Esophagus muscularis mucosa (tissue), 4 donors: ENCODE measurements at regions not wholly inside any gene's neighbourhood (a gene's known extent, or its start where the extent isn't known, plus 50 kb on each side); places are given as distances from the start of the nearest gene placed in this dataset.

Experiments used
- DNase-seq: peaks from one replicate; pipeline ENCODE4 v3.0.0-alpha.2; 2017; ENCODE audit errors: extremely low spot score
- H3K27ac ChIP-seq, 4 donors: fragments of 200-600 bp; sonication (generic); replicated peaks in 1 of 4; 1 replicate in 3 of 4; 2 replicates in 1 of 4; pipeline ENCODE4 v1.5.1; 2016 to 2019; ENCODE audit warnings: mild to moderate bottlenecking in 1 of 4
- H3K27me3 ChIP-seq, 4 donors: fragments of 200-600 bp; sonication (generic); one replicate each; pipeline versions ENCODE4 v1.5.1 to v1.6.0; 2016 to 2019
- H3K36me3 ChIP-seq, 4 donors: fragments of 200-600 bp; sonication (generic); one replicate each; pipeline ENCODE4 v1.5.1; 2016 to 2019
- H3K4me1 ChIP-seq, 4 donors: fragments of 200-600 bp; sonication (generic); one replicate each; pipeline ENCODE4 v1.5.1; 2016 to 2019
- H3K4me3 ChIP-seq, 4 donors: fragments of 200-600 bp; sonication (generic); 1 replicate in 2 of 4; 2 replicates in 2 of 4; pipeline ENCODE4 v1.5.1; 2016 to 2019; ENCODE audit warnings: mild to moderate bottlenecking in 4 of 4, moderate library complexity in 1 of 4
- H3K9me3 ChIP-seq, 4 donors: fragments of 200-600 bp; sonication (generic); 1 replicate in 3 of 4; 2 replicates in 1 of 4; pipeline ENCODE4 v1.5.1; 2016 to 2019
- CTCF ChIP-seq, 3 experiments: fragments of 200-600 bp in 2 of 3; fragments of 450-650 bp in 1 of 3; sonication (generic) in 2 of 3; IDR thresholded peaks; one replicate each; pipeline ENCODE4 v1.5.1; 2017 to 2019; ENCODE audit warnings: antibody characterized with exemption in 3 of 3, mild to moderate bottlenecking in 2 of 3, moderate library complexity in 1 of 3
- EP300 ChIP-seq: sonication (generic); formaldehyde crosslinking; IDR thresholded peaks from one replicate; pipeline ENCODE4 v1.6.1; 2017; ENCODE audit warnings: antibody characterized with exemption
- POLR2A ChIP-seq: fragments of 450-650 bp; IDR thresholded peaks from one replicate; pipeline ENCODE4 v1.6.1; 2017; ENCODE audit warnings: antibody characterized with exemption, moderate library complexity, mild to moderate bottlenecking, low read depth
- POLR2AphosphoS5 ChIP-seq, 2 donors: sonication (generic); formaldehyde crosslinking; IDR thresholded peaks; one replicate each; pipeline ENCODE4 v1.6.1; 2017; ENCODE audit warnings: antibody characterized with exemption in 2 of 2
- WGBS: methylation state at CpG from one replicate; pipeline ENCODE4 v1.1.5; 2018; 5-methylcytosine and 5-hydroxymethylcytosine counted together
- intact Hi-C: fragments of 100-400 bp; cut with DNase I; formaldehyde crosslinking; loops from one replicate; pipeline ENCODE4 v1.15.1; 2023

DNA sequence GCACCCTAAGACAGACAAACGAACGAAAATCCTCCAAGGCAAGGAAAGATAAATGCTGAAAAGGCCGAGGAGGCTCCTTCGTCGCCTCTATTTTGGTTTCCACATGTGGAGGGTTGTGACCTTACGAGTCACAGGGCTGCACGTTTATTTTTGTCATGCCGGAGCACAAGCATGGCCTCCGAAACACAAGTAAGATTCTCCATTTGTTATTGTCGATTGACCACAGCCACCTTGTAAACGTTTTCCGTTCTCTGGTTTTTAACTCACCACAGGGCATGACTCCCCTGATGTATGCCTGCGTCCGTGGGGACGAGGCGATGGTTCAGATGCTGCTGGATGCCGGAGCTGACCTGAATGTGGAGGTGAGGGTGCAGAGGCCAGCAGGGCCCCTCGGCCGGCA, 73.1 kb upstream of the PWP1 start:
- H3K27ac ChIP-seq: no peak overlapping the region
- H3K27me3 ChIP-seq: peaks cover 0 to 67% (median 4%) of the 10 kb centered on the region in 4 donors
- TF ChIP-seq CTCF (IDR thresholded peaks at IDR 0.05): no peak
- TF ChIP-seq EP300: no peak
- no peak for TF ChIP-seq POLR2A
- no peak for TF ChIP-seq POLR2AphosphoS5 (IDR thresholded peaks at IDR 0.05)
- no peaks in the 10 kb centered on the region for H3K36me3 ChIP-seq
- H3K4me3 ChIP-seq: no peak overlapping the region
- DNase-seq: no peak
- H3K9me3 ChIP-seq: no peaks in the 10 kb centered on the region
- H3K4me1 ChIP-seq: no peaks in the 10 kb centered on the region
- WGBS: 51% methylated on average over 19 of the region's 19 CpGs
- intact Hi-C loops: no loop called here

GRCh38 chr12:107616941-107617340, 68.7 kb upstream of the PWP1 start:
- Histone ChIP-seq H3K9me3 (no peaks in the 10 kb centered on the region), H3K4me3 (no peak overlapping the region), H3K27me3 (peaks cover 0 to 58% (median 0%) of the 10 kb centered on the region in 4 donors), H3K4me1 (no peaks in the 10 kb centered on the region), H3K27ac (no peak overlapping the region), H3K36me3 (no peaks in the 10 kb centered on the region)
- no peak for TF ChIP-seq POLR2AphosphoS5 (IDR thresholded peaks at IDR 0.05)
- TF ChIP-seq EP300: no peak
- no peak for TF ChIP-seq CTCF (IDR thresholded peaks at IDR 0.05)
- TF ChIP-seq POLR2A: no peak
- intact Hi-C loops: no loop called here
- WGBS: 91% methylated on average over 6 of the region's 6 CpGs
- DNase-seq: no peak

- Histone ChIP-seq H3K9me3 (no peaks in the 10 kb centered on the region), H3K4me1 (no peaks in the 10 kb centered on the region), H3K27me3 (peaks cover 0 to 58% (median 0%) of the 10 kb centered on the region in 4 donors), H3K4me3 (no peak overlapping the region), H3K27ac (no peak overlapping the region), H3K36me3 (no peaks in the 10 kb centered on the region)
- TF ChIP-seq EP300 (no peak), POLR2AphosphoS5 (IDR thresholded peaks at IDR 0.05) (no peak), CTCF (IDR thresholded peaks at IDR 0.05) (no peak), POLR2A (no peak)
- 86% methylated on average over 6 of the region's 15 CpGs for WGBS
- DNase-seq: no peak
- intact Hi-C loops: no loop called here
These were observed 67.5 kb upstream of the PWP1 start for GRCh38 chr12:107618106-107618505.

DNA sequence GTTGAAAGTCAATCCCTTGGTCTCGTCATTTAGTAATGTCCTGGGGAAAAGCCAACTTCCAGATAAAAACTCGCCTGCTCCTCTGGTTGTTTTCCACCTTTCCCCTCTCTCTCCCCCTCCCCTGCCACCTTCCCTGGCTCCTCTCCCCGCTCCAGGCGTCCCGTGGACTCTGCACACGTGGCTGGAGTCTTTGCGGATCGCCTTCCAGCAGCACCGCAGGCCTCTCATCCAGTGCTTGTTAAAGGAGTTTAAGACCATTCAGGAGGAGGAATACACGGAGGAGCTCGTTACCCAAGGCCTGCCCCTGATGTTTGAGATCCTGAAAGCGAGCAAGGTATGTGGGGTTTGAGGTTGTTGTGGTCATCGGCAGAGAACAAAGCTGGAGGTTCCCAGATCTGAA, 65.8 kb upstream of the PWP1 start:
- H3K4me1 ChIP-seq: no peaks in the 10 kb centered on the region
- H3K27ac ChIP-seq: no peak overlapping the region
- WGBS: 73% methylated on average over 13 of the region's 13 CpGs
- H3K27me3 ChIP-seq: peaks cover 0 to 42% (median 0%) of the 10 kb centered on the region in 4 donors
- H3K9me3 ChIP-seq: peaks cover 0 to 7% (median 6%) of the 10 kb centered on the region in 4 donors
- no peaks in the 10 kb centered on the region for H3K36me3 ChIP-seq
- DNase-seq: no peak
- H3K4me3 ChIP-seq: no peak overlapping the region
- intact Hi-C loops: no loop called here
- TF ChIP-seq EP300 (no peak), POLR2A (no peak), CTCF (IDR thresholded peaks at IDR 0.05) (no peak), POLR2AphosphoS5 (IDR thresholded peaks at IDR 0.05) (no peak)

GRCh38 chr12:107622001-107622400, 63.6 kb upstream of the PWP1 start:
- H3K9me3 ChIP-seq: peaks cover 0 to 16% (median 15%) of the 10 kb centered on the region in 4 donors
- no peak for DNase-seq
- H3K27ac ChIP-seq: no peak overlapping the region
- H3K36me3 ChIP-seq: no peaks in the 10 kb centered on the region
- H3K4me3 ChIP-seq: no peak overlapping the region
- H3K4me1 ChIP-seq: no peaks in the 10 kb centered on the region
- whole genome bisulfite sequencing: 66% methylated on average over 8 of the region's 8 CpGs
- TF ChIP-seq CTCF (IDR thresholded peaks at IDR 0.05): peak in 2 of 3 experiments; percentile 11 to 22
- no peak for TF ChIP-seq POLR2A
- intact Hi-C loops: no loop called here
- peaks cover 0 to 32% (median 0%) of the 10 kb centered on the region in 4 donors for H3K27me3 ChIP-seq
